ENCODE measurements at regions not wholly inside any gene's neighbourhood (a gene's known extent, or its start where the extent isn't known, plus 50 kb on each side); places are given as distances from the start of the nearest gene placed in this dataset.

DNA sequence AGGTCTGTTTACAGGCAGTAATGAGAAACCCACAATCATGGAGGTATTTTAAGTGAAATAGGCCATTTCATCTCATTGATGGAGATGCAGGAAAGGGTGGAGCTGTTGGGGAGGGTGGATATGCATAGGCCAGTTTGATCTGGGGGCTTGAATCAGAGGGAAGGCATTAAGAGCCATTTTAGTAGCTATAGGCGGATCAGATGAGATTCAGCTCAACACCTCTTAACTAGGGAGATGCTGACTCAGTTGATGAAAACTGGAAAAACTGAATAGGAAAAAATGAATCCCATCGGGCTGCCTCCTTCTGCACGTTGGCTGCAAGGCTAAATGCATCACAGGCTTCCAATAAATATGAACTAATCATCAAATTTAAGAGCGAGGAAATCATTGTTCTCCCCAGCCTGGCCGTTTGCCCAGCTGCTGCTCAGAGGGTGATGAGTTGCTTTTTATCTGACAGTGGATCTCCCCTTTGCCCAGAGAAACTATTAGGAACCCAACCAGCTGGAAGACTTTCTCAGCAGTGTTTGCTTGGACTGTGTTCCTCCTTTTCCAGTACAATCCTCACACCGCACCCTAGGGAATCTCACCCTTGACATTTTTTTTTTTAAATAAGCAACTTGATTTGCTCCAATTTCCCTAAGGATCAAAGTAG lies 149.6 kb downstream of the SOX9 start:
- TF ChIP-seq CSDC2 (CRISPR knock-in tag; IDR thresholded peaks at IDR 0.05), result no peak
- TF ChIP-seq ZC3H10 (CRISPR knock-in tag; IDR thresholded peaks at IDR 0.05), result no peak
- TF ChIP-seq GLIS3 (CRISPR knock-in tag; IDR thresholded peaks at IDR 0.05), result 0 out of 2 replicates have a peak, but pooled peaks have one; percentile 31
- no peak for TF ChIP-seq ZNF565 (CRISPR knock-in tag; conservative IDR thresholded peaks at IDR 0.05; ENCODE audit: low read depth)
- TF ChIP-seq, protein P1, sequence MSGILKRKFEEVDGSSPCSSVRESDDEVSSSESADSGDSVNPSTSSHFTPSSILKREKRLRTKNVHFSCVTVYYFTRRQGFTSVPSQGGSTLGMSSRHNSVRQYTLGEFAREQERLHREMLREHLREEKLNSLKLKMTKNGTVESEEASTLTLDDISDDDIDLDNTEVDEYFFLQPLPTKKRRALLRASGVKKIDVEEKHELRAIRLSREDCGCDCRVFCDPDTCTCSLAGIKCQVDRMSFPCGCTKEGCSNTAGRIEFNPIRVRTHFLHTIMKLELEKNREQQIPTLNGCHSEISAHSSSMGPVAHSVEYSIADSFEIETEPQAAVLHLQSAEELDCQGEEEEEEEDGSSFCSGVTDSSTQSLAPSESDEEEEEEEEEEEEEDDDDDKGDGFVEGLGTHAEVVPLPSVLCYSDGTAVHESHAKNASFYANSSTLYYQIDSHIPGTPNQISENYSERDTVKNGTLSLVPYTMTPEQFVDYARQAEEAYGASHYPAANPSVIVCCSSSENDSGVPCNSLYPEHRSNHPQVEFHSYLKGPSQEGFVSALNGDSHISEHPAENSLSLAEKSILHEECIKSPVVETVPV (CRISPR knock-in tag; IDR thresholded peaks at IDR 0.05), result no peak
- TF ChIP-seq BACH2 (CRISPR knock-in tag; IDR thresholded peaks at IDR 0.05; ENCODE audit: borderline replicate concordance), result no peak
- TF ChIP-seq SNAI2 (CRISPR knock-in tag; IDR thresholded peaks at IDR 0.05), result no peak
- peak; percentile 71; the same call in 1 of the 2 replicates for TF ChIP-seq ZFP3 (CRISPR knock-in tag; IDR thresholded peaks at IDR 0.05)
- peak; percentile 69 for TF ChIP-seq ISL1 (CRISPR knock-in tag; IDR thresholded peaks at IDR 0.05)
- TF ChIP-seq ARNTL (CRISPR knock-in tag; IDR thresholded peaks at IDR 0.05; ENCODE audit: borderline replicate concordance, low read depth), result no peak
- TF ChIP-seq TCF4 (CRISPR knock-in tag; IDR thresholded peaks at IDR 0.05; ENCODE audit: borderline replicate concordance), result peak; percentile 18; the same call in 1 of the 2 replicates
- TF ChIP-seq, protein P2, sequence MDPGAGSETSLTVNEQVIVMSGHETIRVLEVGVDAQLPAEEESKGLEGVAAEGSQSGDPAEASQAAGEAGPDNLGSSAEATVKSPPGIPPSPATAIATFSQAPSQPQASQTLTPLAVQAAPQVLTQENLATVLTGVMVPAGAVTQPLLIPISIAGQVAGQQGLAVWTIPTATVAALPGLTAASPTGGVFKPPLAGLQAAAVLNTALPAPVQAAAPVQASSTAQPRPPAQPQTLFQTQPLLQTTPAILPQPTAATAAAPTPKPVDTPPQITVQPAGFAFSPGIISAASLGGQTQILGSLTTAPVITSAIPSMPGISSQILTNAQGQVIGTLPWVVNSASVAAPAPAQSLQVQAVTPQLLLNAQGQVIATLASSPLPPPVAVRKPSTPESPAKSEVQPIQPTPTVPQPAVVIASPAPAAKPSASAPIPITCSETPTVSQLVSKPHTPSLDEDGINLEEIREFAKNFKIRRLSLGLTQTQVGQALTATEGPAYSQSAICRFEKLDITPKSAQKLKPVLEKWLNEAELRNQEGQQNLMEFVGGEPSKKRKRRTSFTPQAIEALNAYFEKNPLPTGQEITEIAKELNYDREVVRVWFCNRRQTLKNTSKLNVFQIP (CRISPR knock-in tag; IDR thresholded peaks at IDR 0.05; ENCODE audit: borderline replicate concordance, low read depth), result no peak
- no peak for TF ChIP-seq ZFP30 (CRISPR knock-in tag; IDR thresholded peaks at IDR 0.05)
- peak; percentile 69 for TF ChIP-seq ZNF70 (CRISPR knock-in tag; IDR thresholded peaks at IDR 0.05)
- no peak for TF ChIP-seq OSR1 (CRISPR knock-in tag; IDR thresholded peaks at IDR 0.05)
- TF ChIP-seq, protein P3, sequence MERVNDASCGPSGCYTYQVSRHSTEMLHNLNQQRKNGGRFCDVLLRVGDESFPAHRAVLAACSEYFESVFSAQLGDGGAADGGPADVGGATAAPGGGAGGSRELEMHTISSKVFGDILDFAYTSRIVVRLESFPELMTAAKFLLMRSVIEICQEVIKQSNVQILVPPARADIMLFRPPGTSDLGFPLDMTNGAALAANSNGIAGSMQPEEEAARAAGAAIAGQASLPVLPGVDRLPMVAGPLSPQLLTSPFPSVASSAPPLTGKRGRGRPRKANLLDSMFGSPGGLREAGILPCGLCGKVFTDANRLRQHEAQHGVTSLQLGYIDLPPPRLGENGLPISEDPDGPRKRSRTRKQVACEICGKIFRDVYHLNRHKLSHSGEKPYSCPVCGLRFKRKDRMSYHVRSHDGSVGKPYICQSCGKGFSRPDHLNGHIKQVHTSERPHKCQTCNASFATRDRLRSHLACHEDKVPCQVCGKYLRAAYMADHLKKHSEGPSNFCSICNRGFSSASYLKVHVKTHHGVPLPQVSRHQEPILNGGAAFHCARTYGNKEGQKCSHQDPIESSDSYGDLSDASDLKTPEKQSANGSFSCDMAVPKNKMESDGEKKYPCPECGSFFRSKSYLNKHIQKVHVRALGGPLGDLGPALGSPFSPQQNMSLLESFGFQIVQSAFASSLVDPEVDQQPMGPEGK (CRISPR knock-in tag; IDR thresholded peaks at IDR 0.05; ENCODE audit: borderline replicate concordance), result 0 out of 2 replicates have a peak, but pooled peaks have one; percentile 28
- ATAC-seq, result peak; percentile 79

DNA sequence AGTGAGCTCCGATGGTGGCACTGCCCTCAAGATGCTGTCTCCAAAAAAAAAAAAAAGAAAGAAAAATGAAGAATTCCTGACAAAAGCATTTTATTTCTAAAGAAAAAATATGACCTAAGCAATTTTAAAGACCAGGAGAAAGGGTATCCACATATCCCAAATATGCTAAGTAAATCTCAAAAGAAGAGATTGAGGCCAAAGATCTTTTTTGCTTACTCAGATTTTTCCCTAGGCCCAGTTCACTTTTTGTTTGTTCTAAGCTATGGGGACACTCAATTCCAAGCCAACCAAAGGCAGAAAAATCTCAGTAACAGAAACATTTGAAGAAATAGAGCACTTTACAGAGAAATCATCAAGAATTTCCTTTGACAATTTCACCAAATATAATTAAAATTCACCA lies 150.8 kb downstream of the SOX9 start:
- no peak for ATAC-seq
- no peak for TF ChIP-seq SNAI2 (CRISPR knock-in tag; IDR thresholded peaks at IDR 0.05)
- no peak for TF ChIP-seq ARNTL (CRISPR knock-in tag; IDR thresholded peaks at IDR 0.05; ENCODE audit: borderline replicate concordance, low read depth)
- no peak for TF ChIP-seq TOX (CRISPR knock-in tag; IDR thresholded peaks at IDR 0.05; ENCODE audit: borderline replicate concordance)
- no peak for TF ChIP-seq ISL1 (CRISPR knock-in tag; IDR thresholded peaks at IDR 0.05)
- TF ChIP-seq OSR1 (CRISPR knock-in tag; IDR thresholded peaks at IDR 0.05), result no peak
- TF ChIP-seq ZNF565 (CRISPR knock-in tag; conservative IDR thresholded peaks at IDR 0.05; ENCODE audit: low read depth), result no peak
- TF ChIP-seq ESRRG (CRISPR knock-in tag; IDR thresholded peaks at IDR 0.05), result no peak

DNA sequence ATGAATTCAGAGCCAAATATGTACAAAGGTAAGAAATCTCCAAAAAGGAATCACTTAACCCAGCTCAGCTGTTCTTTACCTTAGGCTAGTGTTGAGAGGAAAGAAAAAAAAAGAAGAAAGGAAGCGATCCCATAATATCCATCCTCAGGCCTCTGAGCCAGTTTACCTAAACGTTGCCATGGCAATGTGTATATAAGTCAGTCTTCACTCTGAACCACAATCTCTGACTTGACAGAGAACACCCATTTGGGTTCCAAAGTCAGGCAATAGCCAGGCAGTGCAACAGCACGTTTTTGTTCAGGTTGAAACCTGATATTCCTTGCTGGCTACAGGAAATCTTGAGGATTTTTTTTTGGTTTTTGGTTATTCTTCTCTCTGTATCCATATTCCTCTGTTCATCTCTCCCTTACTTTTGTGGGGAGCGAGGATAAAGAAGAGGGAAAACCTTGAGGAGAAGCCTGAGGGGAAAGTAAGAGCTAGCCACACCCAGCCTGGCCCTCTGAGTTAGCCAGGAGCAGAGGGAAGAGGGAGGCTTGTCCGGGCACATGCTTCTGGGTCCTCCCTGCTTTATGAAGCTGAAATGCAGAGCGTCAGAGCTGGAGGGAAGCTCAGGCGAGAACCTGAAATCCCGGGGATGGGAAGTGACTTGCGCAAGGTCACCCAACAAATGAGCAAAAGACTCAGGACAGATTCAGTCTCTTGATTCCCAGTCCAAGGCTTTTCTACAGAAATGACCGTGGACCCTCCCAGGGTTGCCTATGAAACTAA lies 152.7 kb downstream of the SOX9 start:
- no peak for TF ChIP-seq ZC3H10 (CRISPR knock-in tag; IDR thresholded peaks at IDR 0.05)
- peak; percentile 28; the same call in 2 of the 3 replicates for ATAC-seq

DNA sequence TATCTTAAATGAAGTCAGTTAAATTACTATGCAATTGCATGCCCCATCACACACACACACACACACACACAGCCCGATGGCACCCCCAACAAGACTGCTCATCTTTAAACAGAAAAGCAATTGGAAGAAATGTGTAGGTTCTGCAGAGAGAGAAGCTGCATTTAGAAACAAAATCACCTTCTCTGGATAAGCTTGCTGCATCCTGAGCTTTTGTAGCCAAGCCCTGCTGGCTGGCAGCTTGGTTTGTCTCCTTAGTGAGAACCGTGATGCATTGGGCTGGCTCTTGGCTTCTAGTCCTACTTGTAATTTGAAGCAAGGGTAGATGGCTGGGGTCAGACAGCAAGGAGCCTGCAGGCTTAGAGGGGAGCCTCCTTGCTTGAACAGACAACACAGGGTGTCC lies 153.8 kb downstream of the SOX9 start:
- TF ChIP-seq BACH2 (CRISPR knock-in tag; IDR thresholded peaks at IDR 0.05; ENCODE audit: borderline replicate concordance) (no peak), ZFP30 (CRISPR knock-in tag; IDR thresholded peaks at IDR 0.05) (no peak), TCF4 (CRISPR knock-in tag; IDR thresholded peaks at IDR 0.05; ENCODE audit: borderline replicate concordance) (no peak), OSR1 (CRISPR knock-in tag; IDR thresholded peaks at IDR 0.05) (no peak), CSDC2 (CRISPR knock-in tag; IDR thresholded peaks at IDR 0.05) (no peak), GLIS3 (CRISPR knock-in tag; IDR thresholded peaks at IDR 0.05) (no peak), ZNF8 (CRISPR knock-in tag; IDR thresholded peaks at IDR 0.05) (no peak), ISL1 (CRISPR knock-in tag; IDR thresholded peaks at IDR 0.05) (no peak)
- TF ChIP-seq, protein P1 (CRISPR knock-in tag; IDR thresholded peaks at IDR 0.05), result no peak
- TF ChIP-seq, protein P4, sequence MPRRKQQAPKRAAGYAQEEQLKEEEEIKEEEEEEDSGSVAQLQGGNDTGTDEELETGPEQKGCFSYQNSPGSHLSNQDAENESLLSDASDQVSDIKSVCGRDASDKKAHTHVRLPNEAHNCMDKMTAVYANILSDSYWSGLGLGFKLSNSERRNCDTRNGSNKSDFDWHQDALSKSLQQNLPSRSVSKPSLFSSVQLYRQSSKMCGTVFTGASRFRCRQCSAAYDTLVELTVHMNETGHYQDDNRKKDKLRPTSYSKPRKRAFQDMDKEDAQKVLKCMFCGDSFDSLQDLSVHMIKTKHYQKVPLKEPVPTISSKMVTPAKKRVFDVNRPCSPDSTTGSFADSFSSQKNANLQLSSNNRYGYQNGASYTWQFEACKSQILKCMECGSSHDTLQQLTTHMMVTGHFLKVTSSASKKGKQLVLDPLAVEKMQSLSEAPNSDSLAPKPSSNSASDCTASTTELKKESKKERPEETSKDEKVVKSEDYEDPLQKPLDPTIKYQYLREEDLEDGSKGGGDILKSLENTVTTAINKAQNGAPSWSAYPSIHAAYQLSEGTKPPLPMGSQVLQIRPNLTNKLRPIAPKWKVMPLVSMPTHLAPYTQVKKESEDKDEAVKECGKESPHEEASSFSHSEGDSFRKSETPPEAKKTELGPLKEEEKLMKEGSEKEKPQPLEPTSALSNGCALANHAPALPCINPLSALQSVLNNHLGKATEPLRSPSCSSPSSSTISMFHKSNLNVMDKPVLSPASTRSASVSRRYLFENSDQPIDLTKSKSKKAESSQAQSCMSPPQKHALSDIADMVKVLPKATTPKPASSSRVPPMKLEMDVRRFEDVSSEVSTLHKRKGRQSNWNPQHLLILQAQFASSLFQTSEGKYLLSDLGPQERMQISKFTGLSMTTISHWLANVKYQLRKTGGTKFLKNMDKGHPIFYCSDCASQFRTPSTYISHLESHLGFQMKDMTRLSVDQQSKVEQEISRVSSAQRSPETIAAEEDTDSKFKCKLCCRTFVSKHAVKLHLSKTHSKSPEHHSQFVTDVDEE (CRISPR knock-in tag; IDR thresholded peaks at IDR 0.05), result no peak
- TF ChIP-seq, protein P3 (CRISPR knock-in tag; IDR thresholded peaks at IDR 0.05; ENCODE audit: borderline replicate concordance), result no peak
- no peak for ATAC-seq
